ENCODE measurements at regions not wholly inside any gene's neighbourhood (a gene's known extent, or its start where the extent isn't known, plus 50 kb on each side); places are given as distances from the start of the nearest gene placed in this dataset.
"Not testable (repeated sequence)": the region's sequence is repeated elsewhere in the genome, so short reads cannot be mapped to it uniquely, and the experiment has no call there.

- TF ChIP-seq CTCF, POLR2A (IDR thresholded peaks at IDR 0.05): not testable (repeated sequence)
Observed at GRCh38 chr5:79902571-79902970, 88.5 kb downstream of the MTX3 start.
